H9 (cell line): ENCODE measurements at regions not wholly inside any gene's neighbourhood (a gene's known extent, or its start where the extent isn't known, plus 50 kb on each side); places are given as distances from the start of the nearest gene placed in this dataset.

Source experiments
- DNase-seq: peaks from one replicate; pipeline ENCODE4 v3.0.0-alpha.2; 2017
- H2AFZ ChIP-seq: one replicate; pipeline ENCODE4 v1.6.1; 2013; ENCODE audit warnings: mild to moderate bottlenecking, low read length, control low read depth, moderate library complexity
- H2AK5ac ChIP-seq: 2 replicates; pipeline ENCODE4 v1.6.1; 2013; ENCODE audit warnings: low read length, control low read depth, mixed read lengths; ENCODE audit not compliant: insufficient read length
- H2BK120ac ChIP-seq: one replicate; pipeline ENCODE4 v1.6.1; 2013; ENCODE audit warnings: low read depth, mild to moderate bottlenecking, low read length, control low read depth, inconsistent platforms; ENCODE audit not compliant: poor library complexity, severe bottlenecking
- H2BK12ac ChIP-seq: 2 replicates; pipeline ENCODE4 v1.6.1; 2013; ENCODE audit warnings: low read length, control low read depth, mixed read lengths, low read depth; ENCODE audit not compliant: insufficient read length
- H2BK15ac ChIP-seq: 2 replicates; pipeline ENCODE4 v1.6.1; 2013; ENCODE audit warnings: low read depth, low read length, control low read depth
- H2BK20ac ChIP-seq: one replicate; pipeline ENCODE4 v1.6.1; 2013; ENCODE audit warnings: low read depth, mild to moderate bottlenecking, low read length, control low read depth, inconsistent platforms; ENCODE audit not compliant: poor library complexity, severe bottlenecking
- H2BK5ac ChIP-seq: 2 replicates; pipeline ENCODE4 v1.6.1; 2013; ENCODE audit warnings: low read length, control low read depth, mixed read lengths; ENCODE audit not compliant: insufficient read length
- H3K14ac ChIP-seq: 2 replicates; pipeline ENCODE4 v1.6.1; 2013; ENCODE audit warnings: low read length, control low read depth; ENCODE audit not compliant: insufficient read depth
- H3K18ac ChIP-seq: 2 replicates; pipeline ENCODE4 v1.6.1; 2013; ENCODE audit warnings: low read depth, mild to moderate bottlenecking, mixed read lengths, low read length, control low read depth; ENCODE audit not compliant: insufficient read length
- H3K23ac ChIP-seq: 2 replicates; pipeline ENCODE4 v1.6.1; 2013; ENCODE audit warnings: low read length, control low read depth, mixed read lengths, low read depth; ENCODE audit not compliant: insufficient read length
- H3K23me2 ChIP-seq: 2 replicates; pipeline ENCODE4 v1.6.1; 2013; ENCODE audit warnings: low read depth, mild to moderate bottlenecking, mixed read lengths, low read length, control low read depth; ENCODE audit not compliant: insufficient read length, poor library complexity, severe bottlenecking
- H3K27ac ChIP-seq: 2 replicates; pipeline ENCODE4 v1.5.1; 2013; ENCODE audit warnings: low read length, control low read depth, mixed read lengths, low read depth; ENCODE audit not compliant: insufficient read length
- H3K27me3 ChIP-seq: 2 replicates; pipeline ENCODE4 v1.6.1; 2013; ENCODE audit warnings: low read length, control low read depth, inconsistent platforms; ENCODE audit not compliant: insufficient read depth
- H3K4ac ChIP-seq: 2 replicates; pipeline ENCODE4 v1.6.1; 2013; ENCODE audit warnings: low read depth, mild to moderate bottlenecking, control low read depth, inconsistent platforms, low read length, moderate library complexity
- H3K4me1 ChIP-seq: 2 replicates; pipeline ENCODE4 v1.6.1; 2013; ENCODE audit warnings: low read length, control low read depth, inconsistent platforms; ENCODE audit not compliant: insufficient read depth
- H3K4me2 ChIP-seq: 2 replicates; pipeline ENCODE4 v1.6.1; 2013; ENCODE audit warnings: low read length, control low read depth, mixed read lengths; ENCODE audit not compliant: insufficient read length, insufficient read depth
- H3K56ac ChIP-seq: 2 replicates; pipeline ENCODE4 v1.6.1; 2013; ENCODE audit warnings: low read depth, mild to moderate bottlenecking, mixed read lengths, low read length, control low read depth; ENCODE audit not compliant: insufficient read length
- H3K79me1 ChIP-seq: 2 replicates; pipeline ENCODE4 v1.6.1; 2013; ENCODE audit warnings: low read depth, mild to moderate bottlenecking, moderate library complexity, low read length, control low read depth, inconsistent platforms; ENCODE audit not compliant: insufficient read depth, poor library complexity, severe bottlenecking
- H3K79me2 ChIP-seq: 2 replicates; pipeline ENCODE4 v1.6.1; 2013; ENCODE audit warnings: low read length, control low read depth, inconsistent platforms; ENCODE audit not compliant: insufficient read depth
- H3K9ac ChIP-seq: 2 replicates; pipeline ENCODE4 v1.6.1; 2013; ENCODE audit warnings: low read length, control low read depth, mixed read lengths; ENCODE audit not compliant: insufficient read length; ENCODE audit errors: extremely low read depth
- H3K9me3 ChIP-seq: one replicate; pipeline ENCODE4 v1.6.1; 2013; ENCODE audit warnings: low read depth, low read length, inconsistent platforms; ENCODE audit not compliant: control insufficient read depth
- H3T11ph ChIP-seq: one replicate; pipeline ENCODE4 v1.6.1; 2013; ENCODE audit warnings: mild to moderate bottlenecking, low read length, control low read depth, inconsistent platforms
- H4K20me1 ChIP-seq: one replicate; pipeline ENCODE4 v1.6.1; 2013; ENCODE audit not compliant: control insufficient read depth, insufficient read length, insufficient read depth
- H4K5ac ChIP-seq: 2 replicates; pipeline ENCODE4 v1.6.1; 2013; ENCODE audit warnings: low read depth, mild to moderate bottlenecking, mixed read lengths, low read length, control low read depth; ENCODE audit not compliant: insufficient read length
- H4K8ac ChIP-seq: replicated peaks from 2 replicates; pipeline ENCODE4 v1.6.1; 2013; ENCODE audit warnings: low read length, control low read depth, mixed read lengths, low read depth; ENCODE audit not compliant: insufficient read length
- H4K91ac ChIP-seq: 2 replicates; pipeline ENCODE4 v1.6.1; 2013; ENCODE audit warnings: low read depth, mild to moderate bottlenecking, moderate library complexity, mixed read lengths, low read length, control low read depth; ENCODE audit not compliant: insufficient read length
- H3K27ac Mint-ChIP-seq, 3 experiments: 2 replicates in 2 of 3; 3 replicates in 1 of 3; pipeline ENCODE4 v1.8.0; 2020 to 2021; ENCODE audit warnings: mixed read lengths in 3 of 3, mild to moderate bottlenecking in 1 of 3, moderate library complexity in 1 of 3
- H3K27me3 Mint-ChIP-seq: 2 replicates; pipeline ENCODE4 v1.8.0; 2021; ENCODE audit warnings: low read depth, mild to moderate bottlenecking, moderate library complexity, mixed read lengths
- H3K36me3 Mint-ChIP-seq, 3 experiments: 2 replicates in 2 of 3; 3 replicates in 1 of 3; pipeline ENCODE4 v1.8.0; 2020 to 2021; ENCODE audit warnings: low read depth in 3 of 3, mixed read lengths in 3 of 3; ENCODE audit not compliant: insufficient read depth in 1 of 3
- H3K4me1 Mint-ChIP-seq, 2 experiments: 2 replicates each; pipeline ENCODE4 v1.8.0; 2020; ENCODE audit warnings: mixed read lengths in 2 of 2
- H3K4me3 Mint-ChIP-seq, 2 experiments: 2 replicates in 1 of 2; 3 replicates in 1 of 2; pipeline ENCODE4 v1.8.0; 2020 to 2021; ENCODE audit warnings: mild to moderate bottlenecking in 2 of 2, mixed read lengths in 2 of 2, moderate library complexity in 1 of 2
- H3K9me3 Mint-ChIP-seq, 2 experiments: 2 replicates in 1 of 2; 3 replicates in 1 of 2; pipeline ENCODE4 v1.8.0; 2020; ENCODE audit warnings: mild to moderate bottlenecking in 2 of 2, mixed read lengths in 2 of 2, moderate library complexity in 1 of 2
- WGBS: extraction: QIAGEN DNeasy Blood & Tissue Kit; methylation state at CpG from one replicate; pipeline ENCODE4 v1.1.7; 2013; ENCODE audit warnings: missing lambda C conversion rate, low lambda C conversion rate, mixed read lengths; ENCODE audit not compliant: insufficient read length; ENCODE audit errors: extremely low coverage; 5-methylcytosine and 5-hydroxymethylcytosine counted together
- TF ChIP-seq, protein P1 (sequence below): fragments of 200-600 bp; sonication (generic); conservative IDR thresholded peaks from 3 replicates; pipeline ENCODE4 v1.8.0; 2021; ENCODE audit warnings: antibody characterized with exemption, mild to moderate bottlenecking

DNA sequence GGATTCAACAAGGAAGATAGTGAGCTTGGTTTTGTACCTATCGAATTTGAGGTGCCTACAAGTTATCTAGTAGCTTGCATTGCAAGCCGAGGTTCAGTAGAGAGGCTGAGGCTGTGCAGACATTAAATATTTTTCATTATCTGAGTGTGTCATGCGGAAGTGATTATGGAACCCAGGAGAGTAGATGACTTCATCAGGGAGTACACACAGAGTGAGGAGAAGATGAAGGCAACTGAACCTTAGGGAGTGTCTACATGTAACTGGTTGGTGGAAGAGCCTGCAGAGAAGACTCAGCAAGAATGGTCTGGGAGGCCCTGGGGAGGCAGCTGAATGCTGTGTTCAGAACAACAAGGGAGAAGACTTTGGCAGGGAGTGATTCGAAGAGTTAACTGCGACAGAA, 393.9 kb downstream of the ARHGEF28 start:
- H4K5ac ChIP-seq, result no peak overlapping the region
- no peak overlapping the region for H2AFZ ChIP-seq
- no peaks in the 10 kb centered on the region for H3K9me3 Mint-ChIP-seq
- H3K9me3 ChIP-seq, result no peaks in the 10 kb centered on the region
- H4K20me1 ChIP-seq, result no peaks in the 10 kb centered on the region
- no peak overlapping the region for H2BK12ac ChIP-seq
- H3K4me3 Mint-ChIP-seq, result no peak overlapping the region
- H3K27ac Mint-ChIP-seq, result no peak overlapping the region; a peak in 1 of 7 replicates
- H4K91ac ChIP-seq, result no peak overlapping the region
- no peak overlapping the region for H2BK5ac ChIP-seq
- no peak overlapping the region for H3K4ac ChIP-seq
- H3K18ac ChIP-seq, result no peak overlapping the region
- H3K14ac ChIP-seq, result no peak overlapping the region
- H2AK5ac ChIP-seq, result no peak overlapping the region
- no peak overlapping the region for H3K23ac ChIP-seq
- H2BK120ac ChIP-seq, result no peak overlapping the region
- H3T11ph ChIP-seq, result no peak overlapping the region
- H3K27me3 Mint-ChIP-seq, result peaks cover 2% of the 10 kb centered on the region
- H2BK20ac ChIP-seq, result no peak overlapping the region
- H3K56ac ChIP-seq, result no peak overlapping the region
- no peak overlapping the region for H3K27ac ChIP-seq
- DNase-seq, result no peak
- no peaks in the 10 kb centered on the region for H3K27me3 ChIP-seq
- peaks cover 7 to 14% of the 10 kb centered on the region in 2 experiments; a peak in 3 of 4 replicates for H3K4me1 Mint-ChIP-seq
- no CpG with 5 or more reads among the region's 5 CpGs for WGBS
- no peaks in the 10 kb centered on the region for H3K36me3 Mint-ChIP-seq
- H3K4me1 ChIP-seq, result no peaks in the 10 kb centered on the region
- H3K23me2 ChIP-seq, result no peaks in the 10 kb centered on the region
- no peak overlapping the region for H2BK15ac ChIP-seq
- H3K79me1 ChIP-seq, result no peaks in the 10 kb centered on the region
- H3K4me2 ChIP-seq, result no peak overlapping the region
- TF ChIP-seq, protein P1, sequence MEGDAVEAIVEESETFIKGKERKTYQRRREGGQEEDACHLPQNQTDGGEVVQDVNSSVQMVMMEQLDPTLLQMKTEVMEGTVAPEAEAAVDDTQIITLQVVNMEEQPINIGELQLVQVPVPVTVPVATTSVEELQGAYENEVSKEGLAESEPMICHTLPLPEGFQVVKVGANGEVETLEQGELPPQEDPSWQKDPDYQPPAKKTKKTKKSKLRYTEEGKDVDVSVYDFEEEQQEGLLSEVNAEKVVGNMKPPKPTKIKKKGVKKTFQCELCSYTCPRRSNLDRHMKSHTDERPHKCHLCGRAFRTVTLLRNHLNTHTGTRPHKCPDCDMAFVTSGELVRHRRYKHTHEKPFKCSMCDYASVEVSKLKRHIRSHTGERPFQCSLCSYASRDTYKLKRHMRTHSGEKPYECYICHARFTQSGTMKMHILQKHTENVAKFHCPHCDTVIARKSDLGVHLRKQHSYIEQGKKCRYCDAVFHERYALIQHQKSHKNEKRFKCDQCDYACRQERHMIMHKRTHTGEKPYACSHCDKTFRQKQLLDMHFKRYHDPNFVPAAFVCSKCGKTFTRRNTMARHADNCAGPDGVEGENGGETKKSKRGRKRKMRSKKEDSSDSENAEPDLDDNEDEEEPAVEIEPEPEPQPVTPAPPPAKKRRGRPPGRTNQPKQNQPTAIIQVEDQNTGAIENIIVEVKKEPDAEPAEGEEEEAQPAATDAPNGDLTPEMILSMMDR, result no peak
- no peaks in the 10 kb centered on the region for H3K79me2 ChIP-seq
- H4K8ac ChIP-seq, result no peak overlapping the region
- no peak overlapping the region for H3K9ac ChIP-seq
